ENCODE measurements at regions not wholly inside any gene's neighbourhood (a gene's known extent, or its start where the extent isn't known, plus 50 kb on each side); places are given as distances from the start of the nearest gene placed in this dataset.

DNA sequence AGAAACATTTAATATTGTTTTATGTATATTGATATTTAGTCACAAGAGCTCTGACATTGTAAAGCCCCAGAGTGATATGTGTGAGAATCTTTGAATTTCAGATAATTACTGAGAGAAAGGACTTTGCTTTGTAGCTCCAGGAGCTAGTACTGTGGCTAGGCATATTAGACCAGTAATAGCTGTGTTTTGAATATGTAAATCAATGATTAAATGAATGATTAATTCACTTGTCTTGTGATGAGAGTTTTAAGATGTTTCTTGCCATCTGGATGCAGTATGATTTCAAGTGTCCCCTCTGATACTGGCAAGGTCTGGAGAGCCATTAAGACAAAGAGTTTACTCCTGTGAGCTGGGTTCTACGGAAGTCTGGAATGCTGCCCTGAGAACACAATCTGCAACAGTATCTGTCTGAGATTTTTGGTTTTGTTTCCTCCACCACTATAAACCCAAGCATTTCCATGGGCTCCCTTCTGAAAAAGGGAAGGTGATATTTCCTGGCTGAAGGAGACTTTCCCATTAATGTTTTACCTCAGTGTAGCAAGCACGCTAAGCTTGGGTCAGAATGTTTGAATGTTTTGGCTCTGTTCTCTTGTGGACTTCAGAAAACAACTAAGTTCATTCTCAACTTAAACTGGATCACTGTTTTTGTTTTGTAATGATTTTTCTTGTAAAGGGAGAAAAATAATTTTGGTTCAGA is 61.3 kb upstream of the BICC1 start:
- DNase-seq (ENCODE audit: extremely low read depth in 1 of 11, low read depth in 9 of 11, low spot score in 4 of 11) = no peak

DNA sequence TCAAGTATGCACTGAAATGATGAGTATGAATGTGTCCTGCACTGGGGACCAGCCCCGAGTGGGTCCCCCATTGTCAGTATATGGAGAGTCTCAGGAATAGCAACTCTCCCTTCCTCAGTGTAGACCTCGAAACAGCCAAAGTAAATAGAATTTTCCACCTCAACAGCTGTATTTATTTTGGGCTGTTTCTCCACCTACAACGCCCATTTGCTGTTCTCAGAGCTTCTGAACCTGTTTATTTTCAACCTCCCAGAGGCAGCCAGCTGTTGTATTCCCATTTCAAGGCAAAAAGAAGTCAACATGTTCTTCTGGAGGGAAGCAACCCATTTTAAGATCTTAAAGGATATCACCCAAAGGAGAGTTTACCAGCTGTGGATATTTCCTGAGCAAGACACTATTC is 59.6 kb upstream of the BICC1 start:
- DNase-seq (ENCODE audit: extremely low read depth in 1 of 11, low read depth in 9 of 11, low spot score in 4 of 11) = no peak

DNA sequence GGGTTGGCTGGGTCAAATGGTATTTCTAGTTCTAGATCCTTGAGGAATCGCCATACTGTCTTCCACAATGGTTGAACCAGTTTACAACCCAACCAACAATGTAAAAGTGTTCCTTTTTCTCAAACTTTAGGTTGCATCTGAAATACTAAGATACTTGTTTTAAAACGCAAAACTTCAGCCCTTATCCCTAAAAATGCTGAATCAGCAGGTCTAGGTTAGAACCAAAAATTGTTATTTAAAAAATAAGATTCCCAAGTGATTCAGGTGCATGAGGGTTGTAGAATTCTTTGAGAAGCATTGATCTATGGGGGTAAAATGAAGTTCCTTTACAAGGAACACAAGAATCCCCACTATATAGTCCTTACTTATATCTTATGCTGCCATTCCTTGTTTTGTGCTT is 56.5 kb upstream of the BICC1 start:
- DNase-seq (ENCODE audit: extremely low read depth in 1 of 11, low read depth in 9 of 11, low spot score in 4 of 11) = no peak

DNA sequence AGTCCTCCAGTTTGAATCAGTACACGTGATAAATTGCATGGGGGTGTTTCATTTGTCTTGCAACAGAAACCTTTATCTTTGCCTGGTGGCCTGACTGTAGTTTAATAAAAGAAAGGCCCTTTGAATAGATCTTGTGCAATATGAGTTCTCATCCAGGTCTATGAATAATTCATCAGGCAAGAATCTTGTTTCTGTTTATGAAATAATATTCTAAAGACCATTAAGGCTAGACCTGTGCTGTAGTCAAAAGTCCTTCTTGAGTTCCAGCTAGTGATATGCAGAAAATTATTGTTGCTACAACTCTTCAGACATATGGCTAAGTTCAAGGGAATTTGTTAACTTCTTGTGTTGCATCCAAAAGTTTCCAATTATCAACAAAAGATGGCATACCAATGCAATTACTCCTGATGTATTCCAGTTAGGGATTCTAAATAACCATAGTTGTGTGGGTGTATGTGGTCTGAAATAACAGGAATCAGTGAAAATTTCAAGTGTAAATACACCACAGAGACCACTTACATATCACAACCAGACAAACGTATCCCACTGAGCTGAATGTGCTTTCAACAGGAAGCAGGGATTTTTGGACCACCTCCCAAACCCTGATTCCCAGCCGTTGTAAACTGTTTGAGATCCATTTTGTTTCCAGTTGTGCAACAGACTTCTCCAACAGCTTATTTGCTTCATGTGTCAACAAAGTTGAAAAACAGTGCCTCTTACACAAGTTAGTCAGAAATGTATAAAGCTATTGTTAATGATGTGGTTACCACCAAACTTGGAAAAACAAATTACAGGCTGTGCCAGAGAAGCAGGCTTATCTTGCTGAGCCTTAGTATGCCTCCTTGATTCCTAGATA is 54.7 kb upstream of the BICC1 start:
- peak in 2 of 11 donors; percentile 39 to 59 for DNase-seq (ENCODE audit: extremely low read depth in 1 of 11, low read depth in 9 of 11, low spot score in 4 of 11)

DNA sequence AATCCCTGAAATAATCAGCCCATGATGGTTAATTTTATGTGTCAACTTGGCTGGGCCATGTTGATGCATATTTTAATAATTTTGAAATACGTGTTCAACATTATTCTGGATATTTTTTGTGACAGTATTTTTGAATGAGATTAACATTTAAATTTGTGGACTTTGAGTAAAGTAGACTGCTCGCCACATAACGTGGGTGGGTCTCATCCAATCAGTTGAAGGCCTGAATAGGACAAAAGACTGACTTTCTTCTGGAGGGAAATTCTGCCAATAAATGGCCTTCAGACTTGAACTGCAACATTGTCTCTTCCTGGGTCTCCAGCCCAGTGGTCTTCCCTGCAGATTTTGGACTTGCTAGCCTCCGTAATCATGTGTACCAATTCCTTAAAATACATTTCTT is 53.6 kb upstream of the BICC1 start:
- DNase-seq (ENCODE audit: extremely low read depth in 1 of 11, low read depth in 9 of 11, low spot score in 4 of 11) = no peak

DNA sequence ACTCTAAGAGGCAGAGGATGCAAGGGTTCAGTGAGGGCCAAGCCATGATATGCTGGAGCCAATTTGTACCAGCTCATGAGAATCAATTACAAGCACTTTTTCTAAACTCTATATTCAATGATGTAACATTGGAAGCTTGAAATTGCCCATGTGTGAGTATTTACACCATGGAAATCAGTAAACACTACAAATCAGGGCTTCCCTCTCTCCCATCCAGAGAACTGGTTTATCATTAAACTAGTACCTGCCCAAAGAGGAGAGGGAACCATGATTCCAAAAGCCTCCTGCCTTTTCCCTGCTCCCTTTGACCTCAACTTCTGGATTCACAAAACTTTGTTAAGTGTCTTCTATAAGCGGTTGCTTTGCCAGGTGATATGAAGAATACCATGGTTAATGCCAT is 52.5 kb upstream of the BICC1 start:
- DNase-seq (ENCODE audit: extremely low read depth in 1 of 11, low read depth in 9 of 11, low spot score in 4 of 11) = no peak

DNA sequence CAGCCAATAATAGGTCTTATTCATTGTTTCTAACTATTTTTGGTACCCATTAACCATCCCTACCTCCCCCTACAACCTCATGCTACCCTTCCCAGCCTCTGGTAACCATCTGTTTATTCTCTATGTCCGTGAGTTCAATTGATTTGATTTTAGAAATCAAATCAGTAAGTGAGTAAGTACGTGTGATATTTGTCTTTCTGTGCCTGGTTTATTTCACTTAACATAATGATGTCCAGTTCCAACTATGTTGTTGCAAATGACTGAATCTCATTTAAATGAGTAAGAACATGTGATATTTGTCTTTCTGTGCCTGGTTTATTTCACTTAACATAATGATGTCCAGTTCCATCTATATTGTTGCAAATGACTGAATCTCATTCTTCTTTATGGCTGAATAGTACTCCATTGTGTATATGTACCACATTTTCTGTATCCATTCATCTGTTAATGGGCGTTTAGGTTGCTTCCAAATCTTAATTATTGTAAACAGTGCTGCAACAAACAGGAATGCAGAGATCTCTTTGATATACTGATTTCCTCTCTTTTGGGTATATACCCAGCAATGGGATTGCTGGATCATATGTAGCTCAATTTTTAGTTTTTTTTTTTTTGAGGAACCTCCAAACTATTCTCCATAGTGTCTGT is 49.7 kb upstream of the BICC1 start:
- no peak for DNase-seq (ENCODE audit: extremely low read depth in 1 of 11, low read depth in 9 of 11, low spot score in 4 of 11)
